H1 (cell line): ENCODE measurements at regions not wholly inside any gene's neighbourhood (a gene's known extent, or its start where the extent isn't known, plus 50 kb on each side); places are given as distances from the start of the nearest gene placed in this dataset.

Experiments
- CTCF ChIA-PET: fragments of 300-600 bp; sonication (Branson Sonifier 250); formaldehyde crosslinking; loops from one replicate; lab custom pipeline; 2021; ENCODE audit not compliant: partially characterized antibody; lab: Charles Lee
- POLR2A ChIA-PET: fragments of 300-600 bp; sonication (Branson Sonifier 250); formaldehyde crosslinking; loops from one replicate; lab custom pipeline; 2021; ENCODE audit warnings: inconsistent platforms; ENCODE audit not compliant: partially characterized antibody; lab: Charles Lee
- DNase-seq, 2 experiments: peaks; one replicate each; pipeline versions ENCODE4 v3.0.0 to v3.0.0-alpha.2; 2010 to 2022; ENCODE audit warnings: low spot score in 2 of 2, low read depth in 1 of 2, mixed read lengths in 1 of 2
- FAIRE-seq: peaks from 2 replicates; lab custom pipeline; 2011; peaks lifted over from hg19 to GRCh38; lab: Jason Lieb, UNC
- H2AFZ ChIP-seq: 2 replicates; pipeline ENCODE4 v1.8.1; 2012; ENCODE audit warnings: low read length, inconsistent platforms
- H2AK5ac ChIP-seq: 2 replicates; pipeline ENCODE4 v1.6.1; 2013; ENCODE audit warnings: low read depth, low read length
- H2BK120ac ChIP-seq: replicated peaks from 2 replicates; pipeline ENCODE3; 2013; ENCODE audit warnings: low read depth, low read length, inconsistent platforms
- H2BK12ac ChIP-seq: 2 replicates; pipeline ENCODE4 v1.6.1; 2013; ENCODE audit warnings: low read depth, low read length
- H2BK15ac ChIP-seq: 2 replicates; pipeline ENCODE4 v1.6.1; 2013; ENCODE audit warnings: low read length
- H2BK20ac ChIP-seq: 2 replicates; pipeline ENCODE4 v1.6.1; 2013; ENCODE audit warnings: low read length
- H2BK5ac ChIP-seq: 2 replicates; pipeline ENCODE4 v1.6.1; 2013; ENCODE audit warnings: low read depth, low read length
- H3K14ac ChIP-seq: 2 replicates; pipeline ENCODE4 v1.6.1; 2013; ENCODE audit warnings: inconsistent platforms; ENCODE audit not compliant: insufficient read length
- H3K18ac ChIP-seq: 2 replicates; pipeline ENCODE4 v1.6.1; 2013; ENCODE audit warnings: low read length; ENCODE audit errors: extremely low read depth
- H3K23ac ChIP-seq: 2 replicates; pipeline ENCODE4 v1.6.1; 2013; ENCODE audit warnings: inconsistent platforms; ENCODE audit not compliant: insufficient read length
- H3K23me2 ChIP-seq: 2 replicates; pipeline ENCODE4 v1.6.1; 2013; ENCODE audit warnings: low read depth, low read length
- H3K27ac ChIP-seq: 2 replicates; pipeline ENCODE4 v1.6.1; 2011; ENCODE audit warnings: low read depth, low read length, inconsistent platforms
- H3K27me3 ChIP-seq, 4 experiments: replicated peaks in 1 of 4; 1 replicate in 1 of 4; 2 replicates in 3 of 4; pipeline versions ENCODE4 v1.6.1 to v1.8.1; 2011 to 2013; ENCODE audit warnings: low read length in 3 of 4, mild to moderate bottlenecking in 3 of 4, inconsistent platforms in 2 of 4, mixed read lengths in 2 of 4, moderate library complexity in 1 of 4; ENCODE audit not compliant: control insufficient read depth in 3 of 4, insufficient read depth in 3 of 4; ENCODE audit errors: extremely low read depth in 1 of 4
- H3K36me3 ChIP-seq, 4 experiments: 2 replicates each; pipeline versions ENCODE4 v1.6.1 to v1.8.1; 2011 to 2013; ENCODE audit warnings: mild to moderate bottlenecking in 4 of 4, low read length in 3 of 4, moderate library complexity in 2 of 4, control low read depth in 1 of 4, inconsistent platforms in 1 of 4; ENCODE audit not compliant: insufficient read depth in 4 of 4, control insufficient read depth in 2 of 4
- H3K4ac ChIP-seq: replicated peaks from 2 replicates; pipeline ENCODE3; 2013; ENCODE audit warnings: low read length, low read depth, mixed read lengths, inconsistent platforms; ENCODE audit not compliant: insufficient read length
- H3K4me1 ChIP-seq, 4 experiments: replicated peaks in 1 of 4; 1 replicate in 1 of 4; 2 replicates in 3 of 4; pipeline versions ENCODE4 v1.6.1 to v1.8.1; 2011 to 2013; ENCODE audit warnings: low read length in 3 of 4, inconsistent platforms in 2 of 4, mixed read lengths in 1 of 4; ENCODE audit not compliant: insufficient read depth in 4 of 4, control insufficient read depth in 3 of 4
- H3K4me2 ChIP-seq, 2 experiments: 2 replicates each; pipeline versions ENCODE4 v1.6.1 to v1.8.1; 2011 to 2013; ENCODE audit warnings: low read depth in 2 of 2, low read length in 2 of 2, control low read depth in 1 of 2, inconsistent platforms in 1 of 2, mild to moderate bottlenecking in 1 of 2; ENCODE audit not compliant: insufficient read depth in 1 of 2
- H3K4me3 ChIP-seq, 4 experiments: fragments of 200-600, 300-600 bp in 1 of 4; sonication (generic), shearing (Covaris generic), sonication (Bioruptor Twin) in 1 of 4; 2 replicates each; pipeline versions ENCODE4 v1.5.1 to v1.8.1; 2011 to 2016; ENCODE audit warnings: low read length in 4 of 4, low read depth in 3 of 4, control low read depth in 2 of 4, inconsistent platforms in 2 of 4, mild to moderate bottlenecking in 2 of 4, mixed read lengths in 1 of 4, moderate library complexity in 1 of 4; ENCODE audit not compliant: insufficient read depth in 2 of 4; ENCODE audit errors: extremely low read depth in 1 of 4
- H3K56ac ChIP-seq: replicated peaks from 2 replicates; pipeline ENCODE3; 2013; ENCODE audit warnings: low read depth, mild to moderate bottlenecking, mixed read lengths, low read length, inconsistent platforms; ENCODE audit not compliant: insufficient read length
- H3K79me1 ChIP-seq: 2 replicates; pipeline ENCODE4 v1.6.1; 2013; ENCODE audit warnings: low read depth, low read length, control low read depth
- H3K79me2 ChIP-seq, 2 experiments: 2 replicates each; pipeline versions ENCODE4 v1.6.1 to v1.8.1; 2012 to 2013; ENCODE audit warnings: low read length in 2 of 2, mild to moderate bottlenecking in 2 of 2, inconsistent platforms in 1 of 2; ENCODE audit not compliant: insufficient read depth in 2 of 2, control insufficient read depth in 1 of 2
- H3K9ac ChIP-seq, 4 experiments: replicated peaks in 1 of 4; 1 replicate in 1 of 4; 2 replicates in 3 of 4; pipeline versions ENCODE4 v1.6.1 to v1.8.1; 2011 to 2013; ENCODE audit warnings: low read depth in 3 of 4, low read length in 3 of 4, control low read depth in 2 of 4, mild to moderate bottlenecking in 2 of 4, moderate library complexity in 2 of 4, inconsistent platforms in 1 of 4; ENCODE audit errors: extremely low read depth in 1 of 4
- H3K9me3 ChIP-seq, 2 experiments: 2 replicates each; pipeline versions ENCODE4 v1.6.1 to v1.8.1; 2012 to 2013; ENCODE audit warnings: mild to moderate bottlenecking in 2 of 2, moderate library complexity in 2 of 2, control low read depth in 1 of 2, inconsistent platforms in 1 of 2, low read depth in 1 of 2, low read length in 1 of 2, mixed read lengths in 1 of 2; ENCODE audit not compliant: insufficient read depth in 2 of 2
- H4K20me1 ChIP-seq, 2 experiments: replicated peaks in 1 of 2; 2 replicates each; pipeline versions ENCODE3 to v1.8.1; 2011 to 2013; ENCODE audit warnings: inconsistent platforms in 2 of 2, low read length in 2 of 2, mild to moderate bottlenecking in 1 of 2; ENCODE audit not compliant: insufficient read depth in 2 of 2, control insufficient read depth in 1 of 2
- H4K5ac ChIP-seq: 2 replicates; pipeline ENCODE4 v1.6.1; 2013; ENCODE audit warnings: low read length, low read depth, mixed read lengths, inconsistent platforms; ENCODE audit not compliant: insufficient read length
- H4K8ac ChIP-seq: 2 replicates; pipeline ENCODE4 v1.8.0; 2013; ENCODE audit warnings: mild to moderate bottlenecking, moderate library complexity, low read length, inconsistent platforms; ENCODE audit not compliant: insufficient read depth; ENCODE audit errors: extremely low read depth
- H4K91ac ChIP-seq: replicated peaks from 2 replicates; pipeline ENCODE3; 2013; ENCODE audit warnings: low read length, mixed read lengths, inconsistent platforms; ENCODE audit not compliant: insufficient read length
- BACH1 ChIP-seq: IDR thresholded peaks from 2 replicates; pipeline ENCODE4 v1.6.1; 2012; ENCODE audit warnings: low read length, improper control_type of control experiment
- BRCA1 ChIP-seq: IDR thresholded peaks from 2 replicates; pipeline ENCODE4 v1.6.1; 2012; ENCODE audit warnings: low read depth, low read length, improper control_type of control experiment
- CBX8 ChIP-seq: fragments of 300-800, 300-1000 bp; sonication (generic); IDR thresholded peaks from 2 replicates; pipeline ENCODE4 v1.7.1; 2016; ENCODE audit warnings: low read depth, low read length, borderline replicate concordance
- CEBPB ChIP-seq: IDR thresholded peaks from 2 replicates; pipeline ENCODE4 v1.6.1; 2012; ENCODE audit warnings: low read depth, low read length
- EGR1 ChIP-seq: IDR thresholded peaks from 2 replicates; pipeline ENCODE4 v1.6.1; 2011; ENCODE audit warnings: low read depth, low read length, borderline replicate concordance
- EP300 ChIP-seq, 2 experiments: IDR thresholded peaks; 1 replicate in 1 of 2; 2 replicates in 1 of 2; pipeline ENCODE4 v1.6.1; 2011 to 2012; ENCODE audit warnings: low read depth in 2 of 2, low read length in 2 of 2, mild to moderate bottlenecking in 2 of 2, borderline replicate concordance in 1 of 2, inconsistent platforms in 1 of 2, moderate library complexity in 1 of 2
- HDAC2 ChIP-seq, 2 experiments: fragments of 300-600 bp in 1 of 2; sonication (generic) in 1 of 2; IDR thresholded peaks; 2 replicates each; pipeline ENCODE4 v1.6.1; 2011 to 2012; ENCODE audit warnings: low read depth in 2 of 2, low read length in 2 of 2, mild to moderate bottlenecking in 2 of 2, moderate library complexity in 2 of 2, borderline replicate concordance in 1 of 2, inconsistent platforms in 1 of 2
- JUND ChIP-seq: IDR thresholded peaks from 2 replicates; pipeline ENCODE4 v1.6.1; 2011; ENCODE audit warnings: mild to moderate bottlenecking, improper control_type of control experiment, low read length
- POU5F1 ChIP-seq: IDR thresholded peaks from 2 replicates; pipeline ENCODE4 v1.6.1; 2011; ENCODE audit warnings: low read depth, mild to moderate bottlenecking, low read length, moderate library complexity
- RBBP5 ChIP-seq: IDR thresholded peaks from 2 replicates; pipeline ENCODE4 v1.7.1; 2012; ENCODE audit warnings: low read depth, mild to moderate bottlenecking, inconsistent platforms, low read length, moderate library complexity, borderline replicate concordance
- RNF2 ChIP-seq: fragments of 200-900, 300-1000 bp; sonication (generic); IDR thresholded peaks from 2 replicates; pipeline ENCODE4 v1.7.1; 2016; ENCODE audit warnings: borderline replicate concordance, low read depth, mild to moderate bottlenecking, antibody characterized with exemption, low read length; ENCODE audit not compliant: poor library complexity, severe bottlenecking; ENCODE audit errors: missing control alignments
- SIN3A ChIP-seq, 2 experiments: IDR thresholded peaks in 1 of 2; conservative IDR thresholded peaks in 1 of 2; 2 replicates each; pipeline ENCODE4 v1.6.1; 2011 to 2012; ENCODE audit warnings: low read length in 2 of 2, improper control_type of control experiment in 1 of 2, low read depth in 1 of 2, mild to moderate bottlenecking in 1 of 2
- SRF ChIP-seq: IDR thresholded peaks from 2 replicates; pipeline ENCODE4 v1.6.1; 2011; ENCODE audit warnings: mild to moderate bottlenecking, low read depth, low read length, moderate library complexity
- TCF12 ChIP-seq: IDR thresholded peaks from 2 replicates; pipeline ENCODE4 v1.6.1; 2011; ENCODE audit warnings: low read depth, mild to moderate bottlenecking, low read length
- WGBS, 2 experiments: shearing (Covaris generic) in 1 of 2; methylation state at CpG; one replicate each; pipeline versions ENCODE4 v1.1.6 to v1.1.7; 2013 to 2015; ENCODE audit warnings: low lambda C conversion rate in 2 of 2, mixed read lengths in 2 of 2, inconsistent platforms in 1 of 2, low coverage in 1 of 2, missing lambda C conversion rate in 1 of 2; ENCODE audit not compliant: insufficient replicate concordance in 2 of 2, insufficient coverage in 1 of 2, insufficient read length in 1 of 2; ENCODE audit errors: extremely low coverage in 1 of 2, missing lambda C conversion rate in 1 of 2; 5-methylcytosine and 5-hydroxymethylcytosine counted together

GRCh38 chr4:152232271-152232670 lies 303.6 kb downstream of the FBXW7 start:
- no peak overlapping the region for H2BK12ac ChIP-seq
- no peak overlapping the region for H2BK5ac ChIP-seq
- CTCF ChIA-PET: interaction anchor here (0.6 kb wide), 1 partner anchor 81 kb away, joined by 4 read pairs; no protein-coding TSS in a partner anchor
- no peak overlapping the region for H3K56ac ChIP-seq
- WGBS, 2 experiments: 94% methylated on average over 2 of the region's 2 CpGs; no CpG with 5 or more reads in 1 of the 2 experiments
- no peak overlapping the region for H3K4me3 ChIP-seq
- FAIRE-seq (no peak), DNase-seq (no peak)
- no peak overlapping the region for H3K4me2 ChIP-seq
- H2AK5ac ChIP-seq: no peak overlapping the region
- peaks cover 2 to 6% (median 3%) of the 10 kb centered on the region in 4 experiments; a peak in 3 of 7 replicates for H3K4me1 ChIP-seq
- H3K79me2 ChIP-seq: no peaks in the 10 kb centered on the region
- no peak overlapping the region for H3K14ac ChIP-seq
- no peak overlapping the region for H3K9ac ChIP-seq
- H3K79me1 ChIP-seq: no peaks in the 10 kb centered on the region
- no peak overlapping the region for H2BK20ac ChIP-seq
- H2AFZ ChIP-seq: no peak overlapping the region
- H3K9me3 ChIP-seq: peaks cover 7 to 9% of the 10 kb centered on the region in 2 experiments
- no peak overlapping the region for H2BK15ac ChIP-seq
- no peak overlapping the region for H4K8ac ChIP-seq
- POLR2A ChIA-PET: no interaction called here
- H4K5ac ChIP-seq: no peak overlapping the region
- H4K20me1 ChIP-seq: no peaks in the 10 kb centered on the region
- H3K27me3 ChIP-seq: no peaks in the 10 kb centered on the region
- H3K27ac ChIP-seq: no peak overlapping the region
- no peak overlapping the region for H3K18ac ChIP-seq
- no peaks in the 10 kb centered on the region for H3K23me2 ChIP-seq
- no peaks in the 10 kb centered on the region for H3K36me3 ChIP-seq
- no peak overlapping the region for H3K4ac ChIP-seq
- H3K23ac ChIP-seq: no peak overlapping the region
- no peak overlapping the region for H4K91ac ChIP-seq
- H2BK120ac ChIP-seq: no peak overlapping the region
- TF ChIP-seq TCF12: no peak
- no peak for TF ChIP-seq CEBPB
- no peak for TF ChIP-seq JUND
- TF ChIP-seq CBX8: no peak
- no peak for TF ChIP-seq BRCA1
- TF ChIP-seq HDAC2 (IDR thresholded peaks at IDR 0.05; ENCODE audit: borderline replicate concordance in 1 of 2, low read depth in 2 of 2, low read length in 2 of 2): no peak
- no peak for TF ChIP-seq SRF
- no peak for TF ChIP-seq BACH1
- no peak for TF ChIP-seq RBBP5
- no peak for TF ChIP-seq SIN3A (conservative IDR thresholded peaks at IDR 0.05 in 1 of 2, IDR thresholded peaks at IDR 0.05 in 1 of 2; ENCODE audit: low read depth in 1 of 2, low read length in 2 of 2)
- TF ChIP-seq EP300 (IDR thresholded peaks at IDR 0.05; ENCODE audit: borderline replicate concordance in 1 of 2, low read depth in 2 of 2, low read length in 2 of 2): no peak
- TF ChIP-seq EGR1: no peak
- no peak for TF ChIP-seq RNF2
- TF ChIP-seq POU5F1: no peak
